Stimulated activated CD4-positive, alpha-beta T cell treated with anti-CD3 and anti-CD28 coated beads, Interleukin-1b, Interleukin-23, amount 100 ng/mL, for 48 hours (primary cell): ENCODE measurements at regions not wholly inside any gene's neighbourhood (a gene's known extent, or its start where the extent isn't known, plus 50 kb on each side); places are given as distances from the start of the nearest gene placed in this dataset.

Experiments used
- DNase-seq: peaks from one replicate; pipeline ENCODE4 v3.0.0-alpha.2; 2020

DNA sequence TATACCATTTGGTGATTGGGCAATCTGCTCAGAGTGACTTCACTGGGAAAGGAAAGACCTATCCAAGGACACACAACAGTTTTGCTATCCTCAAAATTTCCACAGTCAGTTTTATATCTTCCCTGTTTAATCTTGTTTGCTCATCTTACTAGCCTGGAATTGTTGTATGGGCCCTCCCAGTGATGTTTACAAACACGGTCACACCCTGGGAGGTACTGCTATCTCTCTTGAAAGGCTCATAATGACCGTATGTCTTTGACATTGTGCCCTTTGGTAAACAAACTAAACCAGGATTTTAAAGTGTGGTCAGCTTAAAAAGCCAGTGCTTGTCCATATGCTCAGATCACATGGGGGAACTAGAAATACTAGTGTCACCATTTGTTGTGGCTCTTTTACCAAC lies 277.0 kb downstream of the CDH2 start:
- DNase-seq: no peak

DNA sequence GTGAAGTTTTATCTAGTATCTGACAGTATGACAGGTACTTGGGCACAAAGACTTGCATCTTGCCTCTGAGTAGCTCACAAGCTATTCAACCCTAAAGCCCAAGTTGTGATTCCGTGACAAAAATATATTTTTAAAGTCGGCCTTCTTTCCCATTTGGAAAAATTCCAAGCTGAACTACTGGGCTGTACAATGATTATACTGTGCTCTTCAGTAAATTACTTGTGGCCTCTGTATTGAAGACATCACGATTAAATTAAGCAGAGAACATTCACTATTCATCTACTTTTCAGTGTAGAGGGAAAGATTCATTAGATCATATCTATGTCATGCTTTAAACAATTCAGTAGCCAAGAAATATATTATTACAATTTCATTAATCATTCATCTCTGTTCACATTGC lies 282.2 kb downstream of the CDH2 start:
- DNase-seq: no peak

DNA sequence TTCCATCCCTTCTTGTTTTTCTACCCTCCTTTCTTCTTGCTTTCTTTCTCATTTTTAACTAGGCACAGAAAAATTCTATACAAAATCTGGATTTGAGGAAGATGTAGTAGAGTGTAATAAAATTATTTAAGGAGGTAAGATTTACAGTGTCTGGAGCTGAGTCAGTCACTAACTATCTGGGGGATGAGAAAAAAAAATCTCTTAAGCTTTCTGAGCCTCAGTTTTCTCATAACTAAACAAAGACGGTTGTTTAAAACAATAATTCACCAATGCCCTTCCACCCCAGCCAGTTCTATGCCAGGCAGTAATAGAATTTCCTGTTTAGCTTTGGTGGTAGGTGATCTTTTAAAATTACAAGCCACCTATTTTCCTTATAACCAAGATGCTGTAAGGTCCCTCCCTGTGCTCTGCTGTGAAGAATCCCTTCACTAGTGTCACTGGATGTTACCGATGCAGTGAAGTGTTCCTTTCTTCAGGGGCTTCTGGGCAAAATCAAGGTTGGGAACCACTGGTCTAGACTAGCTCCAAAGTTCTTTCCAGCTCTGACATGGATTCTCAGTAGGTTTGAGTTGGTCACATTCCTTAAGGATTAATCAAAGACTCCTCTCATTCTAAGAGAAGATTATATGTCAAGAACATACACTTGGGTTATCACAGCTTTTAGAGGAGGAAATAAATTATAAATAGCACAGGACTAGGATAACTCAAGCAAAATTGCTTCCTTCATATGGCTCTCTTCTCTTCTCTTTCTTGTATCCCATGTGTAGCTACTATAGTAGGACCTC lies 289.0 kb downstream of the CDH2 start:
- no peak for DNase-seq

DNA sequence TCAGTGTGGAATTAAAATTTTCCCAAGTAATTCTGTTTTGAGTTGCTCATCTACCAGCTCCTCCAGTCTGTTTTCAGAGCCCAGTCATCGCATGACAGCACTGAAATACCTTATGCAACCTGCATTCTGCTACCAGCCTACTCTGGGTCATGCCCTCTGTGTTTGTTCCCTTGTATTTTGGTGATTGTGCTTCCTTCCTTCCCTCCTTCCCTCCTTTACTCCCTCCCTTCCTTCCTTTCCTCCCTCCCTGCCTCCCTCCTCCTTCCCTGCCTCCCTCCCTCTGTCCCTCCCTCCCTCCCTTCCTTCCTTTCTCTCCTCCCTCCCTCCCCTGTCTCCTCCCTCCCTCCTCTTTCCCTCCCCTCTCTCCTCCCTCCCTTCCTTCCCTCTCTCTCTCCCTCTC lies 289.6 kb downstream of the CDH2 start:
- DNase-seq: no peak

DNA sequence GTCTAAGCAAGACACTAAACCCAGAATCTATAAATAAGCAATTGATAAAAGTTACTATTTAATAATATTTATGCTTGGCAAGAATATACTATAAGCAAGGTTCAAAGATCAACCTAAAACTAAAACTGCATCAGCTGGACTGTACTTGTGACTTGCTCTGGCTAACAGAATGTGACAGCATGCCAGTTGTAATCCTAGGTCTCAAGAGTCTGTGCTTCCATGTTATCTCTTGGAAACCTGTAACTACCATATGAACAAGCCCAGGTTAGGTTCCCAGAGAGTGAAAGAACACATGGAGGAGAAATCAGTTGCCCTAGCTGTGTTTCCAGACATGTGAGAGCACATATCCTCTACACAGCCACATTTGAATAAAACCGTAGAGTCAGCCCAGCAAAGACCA lies 297.4 kb downstream of the CDH2 start:
- DNase-seq: no peak

DNA sequence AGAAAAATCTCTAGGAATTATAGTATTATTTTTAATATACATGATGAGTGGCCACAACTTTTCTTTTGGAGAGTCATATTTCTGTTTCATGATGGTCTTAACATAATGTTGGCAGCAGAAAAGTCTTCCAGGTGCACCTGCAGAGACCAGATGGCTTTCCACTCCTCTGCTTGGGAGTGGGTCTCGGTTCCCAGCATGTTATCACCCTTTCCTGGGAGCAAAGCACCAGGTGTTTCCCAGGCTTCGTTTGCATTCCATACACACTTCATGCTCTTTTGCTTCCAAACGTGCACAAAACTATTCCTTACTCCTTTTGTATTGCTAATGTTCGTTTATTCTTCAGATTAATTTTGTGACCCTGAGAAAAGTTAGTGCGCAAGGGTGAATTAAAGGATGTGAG lies 305.2 kb downstream of the CDH2 start:
- no peak for DNase-seq

DNA sequence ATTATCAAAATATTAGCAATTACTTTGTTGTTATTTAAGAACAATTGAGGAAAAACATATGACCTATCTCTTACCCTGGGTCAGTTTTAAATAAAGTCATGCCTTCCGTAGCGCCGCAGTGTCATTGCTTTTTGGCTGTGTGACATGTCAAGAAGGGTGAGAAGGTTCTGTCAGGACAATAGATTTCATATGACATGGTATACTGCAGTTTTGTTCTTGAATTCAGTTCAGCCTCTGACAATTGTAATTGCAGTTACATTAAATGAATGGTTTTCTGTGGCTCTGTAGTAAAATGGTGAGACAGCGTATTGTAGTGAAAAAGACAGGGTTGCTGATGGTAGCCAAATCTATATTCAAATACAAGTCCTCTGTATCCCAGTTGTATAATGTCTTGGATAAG lies 307.2 kb downstream of the CDH2 start:
- no peak for DNase-seq

DNA sequence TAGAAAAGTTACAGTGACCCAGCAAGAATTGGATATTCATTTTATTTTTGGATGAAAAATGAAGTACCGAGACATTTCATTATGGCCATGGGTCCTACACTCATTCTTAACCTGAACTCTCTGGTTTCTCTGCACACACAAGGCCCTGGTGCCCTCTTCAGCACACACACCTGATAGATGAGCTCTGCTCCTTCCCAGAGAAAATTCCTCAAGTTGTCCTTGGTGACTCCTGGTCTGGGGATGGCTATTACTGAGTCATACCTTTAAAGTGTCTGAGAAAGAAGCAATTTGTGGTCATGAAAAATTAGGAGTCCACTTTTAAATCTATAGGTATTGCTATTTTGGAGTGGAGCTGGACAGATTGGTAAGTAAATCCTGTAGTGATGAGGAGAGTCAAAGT lies 311.5 kb downstream of the CDH2 start:
- no peak for DNase-seq

DNA sequence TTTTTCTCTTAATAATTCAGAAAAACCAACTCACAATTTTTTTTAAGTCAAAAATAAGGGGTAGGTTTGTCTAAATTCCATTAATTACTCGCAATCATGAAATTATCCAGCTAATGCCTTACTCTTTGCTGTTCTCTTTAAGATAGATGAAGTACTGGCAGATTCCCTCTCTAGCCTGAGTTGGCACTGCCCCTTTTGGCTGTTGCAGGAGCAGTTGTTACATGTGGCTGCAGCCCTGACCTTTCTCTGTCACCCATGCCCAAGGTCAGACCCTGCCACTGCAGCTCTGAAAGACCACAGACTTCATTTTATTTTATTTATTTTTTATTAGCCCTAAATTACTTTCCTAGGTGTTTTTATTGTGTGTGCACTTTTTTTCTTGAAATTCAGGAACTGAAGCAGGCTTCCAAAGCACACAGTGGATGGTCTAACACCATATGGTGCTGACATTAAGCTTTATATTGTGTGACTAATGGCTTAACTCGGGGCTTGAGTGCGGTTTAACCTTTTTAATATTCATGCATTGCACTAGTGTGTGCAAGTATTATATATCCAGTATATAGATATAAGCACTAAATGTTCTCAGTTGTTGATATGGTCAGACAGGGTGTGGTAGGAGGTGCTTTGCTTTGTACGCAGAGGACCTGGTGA lies 313.0 kb downstream of the CDH2 start:
- DNase-seq: no peak

DNA sequence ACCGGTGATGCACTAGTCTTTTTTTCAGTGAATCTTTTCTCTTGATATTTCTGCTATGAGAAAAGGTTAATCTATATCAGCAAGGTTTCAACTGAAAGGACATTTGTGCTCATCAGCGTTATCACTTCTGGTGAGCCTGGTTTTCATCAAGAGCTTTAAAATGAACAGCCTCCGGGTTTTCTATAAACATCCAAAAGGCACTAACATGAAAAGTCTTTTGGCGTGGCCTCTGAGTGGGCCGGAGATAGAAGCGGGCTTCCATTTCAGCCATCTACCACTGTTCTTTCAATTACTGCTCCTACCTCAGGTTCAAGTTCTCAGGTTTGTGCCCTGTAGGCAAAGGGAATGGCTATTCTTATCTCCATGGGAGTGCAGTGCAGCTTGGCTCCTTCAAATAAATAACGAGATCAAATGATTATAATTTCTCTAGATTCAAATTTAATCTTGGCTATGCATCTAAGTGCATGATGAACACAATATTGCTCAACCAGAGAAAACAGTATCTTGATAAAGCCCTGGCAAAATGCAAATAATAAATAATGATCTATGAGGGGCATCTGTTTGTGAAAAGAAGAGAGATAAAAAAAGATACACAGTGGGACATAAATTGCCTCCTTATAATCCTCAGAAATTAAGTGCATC lies 314.8 kb downstream of the CDH2 start:
- DNase-seq: no peak

DNA sequence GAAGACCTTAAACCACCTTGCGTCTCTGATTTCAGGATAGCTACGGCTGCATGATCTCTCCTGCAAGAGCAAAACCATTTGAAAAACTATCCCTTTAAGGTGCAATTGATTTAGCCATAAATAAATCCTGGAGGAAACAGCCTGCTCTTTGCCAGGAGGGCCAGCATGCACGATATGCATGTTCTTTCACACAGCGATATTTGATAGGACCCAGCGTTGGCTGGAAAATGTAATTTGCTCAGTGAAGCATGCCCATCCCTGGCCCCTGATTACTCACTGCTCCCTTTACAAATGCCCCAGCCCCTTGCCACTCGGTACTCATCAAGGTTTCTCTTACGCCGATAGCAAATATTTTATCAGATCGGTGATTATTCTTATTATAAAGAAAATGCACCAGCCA lies 315.4 kb downstream of the CDH2 start:
- DNase-seq: no peak

DNA sequence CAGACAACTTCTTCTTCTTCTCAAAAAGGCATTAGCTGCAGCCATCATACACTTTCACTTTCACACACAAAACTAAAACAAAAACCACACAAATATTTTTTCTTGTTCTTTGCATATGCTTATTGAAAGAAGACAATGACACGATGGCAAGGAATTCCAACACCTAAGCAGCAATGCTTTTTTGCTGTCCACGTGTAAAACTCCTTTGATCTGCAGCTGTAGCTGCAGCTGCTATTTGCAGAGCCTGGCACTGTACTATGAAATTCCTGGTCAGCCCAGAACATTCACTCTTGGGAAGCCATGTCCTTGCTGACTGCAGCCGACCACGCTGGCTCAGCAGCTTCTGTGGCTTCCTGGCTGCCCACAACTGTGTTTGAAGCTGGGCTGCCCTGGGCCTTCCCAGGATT lies 316.2 kb downstream of the CDH2 start:
- no peak for DNase-seq

DNA sequence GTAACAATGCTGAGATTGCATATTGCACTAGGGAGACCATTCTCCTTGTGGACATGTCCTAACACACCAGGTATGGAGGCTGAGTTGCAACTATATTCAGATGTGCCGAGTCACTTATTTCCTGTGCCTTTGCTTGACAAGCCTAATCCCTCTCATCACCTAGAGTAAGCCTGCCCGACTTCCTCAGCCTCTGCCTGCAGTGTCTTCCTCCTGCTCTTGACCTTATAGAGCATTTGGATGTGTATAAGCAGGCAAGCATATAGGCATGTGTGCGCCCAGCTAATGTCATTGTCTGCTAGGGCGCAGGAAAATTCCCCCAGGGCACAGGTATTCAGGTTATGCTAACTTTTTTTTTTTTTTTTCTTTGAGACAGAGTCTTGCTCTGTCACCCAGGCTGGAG lies 316.9 kb downstream of the CDH2 start:
- DNase-seq: no peak

DNA sequence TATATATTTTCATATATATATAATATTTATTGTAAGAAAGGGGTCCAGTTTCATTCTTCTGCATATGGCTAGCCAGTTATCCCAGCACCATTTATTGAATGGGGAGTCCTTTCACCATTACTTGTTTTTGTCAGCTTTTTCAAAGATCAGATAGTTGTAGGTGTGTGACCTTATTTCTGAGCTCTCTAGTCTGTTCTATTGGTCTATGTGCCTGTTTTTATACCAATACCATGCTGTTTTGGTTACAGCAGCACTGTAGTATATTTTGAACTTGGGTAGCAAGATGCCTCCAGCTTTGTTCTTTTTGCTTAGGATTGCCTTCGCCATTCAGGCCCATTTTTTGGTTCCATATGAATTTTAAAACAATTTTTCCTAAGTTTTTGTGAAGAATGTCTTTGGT lies 320.1 kb downstream of the CDH2 start:
- no peak for DNase-seq

DNA sequence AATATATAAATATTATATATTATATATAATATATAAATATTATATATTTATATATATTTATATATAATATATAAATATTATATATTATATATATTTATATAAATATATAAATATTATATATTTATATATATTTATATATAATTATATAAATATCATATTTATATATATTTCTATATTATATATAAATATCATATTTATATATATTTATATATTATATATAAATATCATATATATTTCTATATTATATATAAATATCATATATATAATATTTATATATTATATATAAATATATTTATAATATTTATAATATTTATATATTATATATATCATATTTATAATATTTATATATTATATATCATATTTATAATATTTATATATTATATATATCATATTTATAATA lies 321.4 kb downstream of the CDH2 start:
- DNase-seq: no peak

DNA sequence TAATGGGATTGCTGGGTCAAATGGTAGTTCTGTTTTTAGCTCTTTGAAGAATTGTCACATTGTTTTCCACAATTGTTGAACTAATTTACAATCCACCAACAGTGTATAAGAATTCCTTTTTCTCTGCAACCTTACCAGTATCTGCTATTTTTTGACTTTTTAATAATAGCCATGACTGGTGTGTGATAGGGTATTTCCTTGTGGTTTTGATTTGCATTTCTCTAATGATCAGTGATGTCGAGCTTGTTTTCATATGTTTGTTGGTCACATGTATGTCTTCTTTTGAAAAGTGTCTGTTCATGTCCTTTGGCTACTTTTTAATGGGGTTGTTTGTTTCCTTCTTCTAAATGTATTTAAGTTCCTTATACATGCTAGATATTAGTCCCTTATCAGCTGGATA lies 322.3 kb downstream of the CDH2 start:
- no peak for DNase-seq

DNA sequence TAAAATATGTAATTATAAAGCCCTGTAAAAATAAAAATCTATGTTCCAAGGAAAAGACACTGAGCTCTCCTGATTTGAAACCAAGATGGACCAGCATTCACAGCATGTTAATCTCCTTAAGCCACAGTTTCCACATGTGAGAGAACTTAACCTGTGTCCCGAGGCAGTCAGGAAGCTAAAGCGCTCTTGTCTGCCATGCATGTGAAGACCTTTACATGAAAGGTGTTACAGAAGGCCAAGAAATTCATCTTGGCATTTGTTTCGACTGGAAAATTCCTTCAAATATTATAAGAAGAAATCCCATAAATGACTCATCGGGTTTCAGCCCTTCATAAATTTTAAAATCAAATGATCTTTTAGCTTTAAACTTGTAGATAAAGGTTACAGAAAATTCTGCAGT lies 328.6 kb downstream of the CDH2 start:
- DNase-seq: no peak

DNA sequence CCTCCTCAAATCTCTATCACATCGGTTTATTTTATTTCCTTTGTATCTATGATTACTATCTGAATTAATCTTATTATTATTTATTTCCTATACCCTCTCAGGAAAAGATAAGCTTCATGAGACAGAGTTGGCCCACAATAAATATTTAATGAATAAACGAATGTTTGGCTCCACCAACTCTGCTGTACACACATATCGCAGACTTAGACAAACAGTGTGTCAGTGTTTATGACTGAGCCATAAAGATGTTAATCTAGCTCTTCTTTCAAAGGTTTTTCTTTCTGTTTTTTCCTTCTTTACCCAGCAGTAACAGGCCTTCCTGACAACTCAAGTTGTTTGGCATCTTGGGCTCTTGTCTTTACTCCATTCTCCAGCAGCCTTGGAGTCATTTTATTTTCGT lies 329.5 kb downstream of the CDH2 start:
- no peak for DNase-seq

DNA sequence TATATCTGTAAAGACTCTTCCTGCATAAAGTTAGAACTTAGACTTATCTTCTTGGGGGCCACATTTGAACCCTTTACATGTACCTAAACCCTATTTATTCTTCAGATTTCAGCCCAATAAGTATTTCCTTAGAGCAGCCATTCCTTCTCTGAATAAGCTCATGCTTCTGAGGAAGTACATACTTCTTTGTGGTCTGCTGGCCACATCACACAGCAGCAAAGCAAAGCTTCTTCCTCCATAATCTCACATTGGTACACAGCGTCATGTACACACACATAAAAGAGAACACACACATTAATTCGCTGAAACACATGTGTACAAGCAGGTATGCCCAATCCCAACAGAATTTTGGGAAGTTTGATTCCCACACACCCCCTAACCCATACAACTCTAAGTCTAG lies 331.0 kb downstream of the CDH2 start:
- no peak for DNase-seq

DNA sequence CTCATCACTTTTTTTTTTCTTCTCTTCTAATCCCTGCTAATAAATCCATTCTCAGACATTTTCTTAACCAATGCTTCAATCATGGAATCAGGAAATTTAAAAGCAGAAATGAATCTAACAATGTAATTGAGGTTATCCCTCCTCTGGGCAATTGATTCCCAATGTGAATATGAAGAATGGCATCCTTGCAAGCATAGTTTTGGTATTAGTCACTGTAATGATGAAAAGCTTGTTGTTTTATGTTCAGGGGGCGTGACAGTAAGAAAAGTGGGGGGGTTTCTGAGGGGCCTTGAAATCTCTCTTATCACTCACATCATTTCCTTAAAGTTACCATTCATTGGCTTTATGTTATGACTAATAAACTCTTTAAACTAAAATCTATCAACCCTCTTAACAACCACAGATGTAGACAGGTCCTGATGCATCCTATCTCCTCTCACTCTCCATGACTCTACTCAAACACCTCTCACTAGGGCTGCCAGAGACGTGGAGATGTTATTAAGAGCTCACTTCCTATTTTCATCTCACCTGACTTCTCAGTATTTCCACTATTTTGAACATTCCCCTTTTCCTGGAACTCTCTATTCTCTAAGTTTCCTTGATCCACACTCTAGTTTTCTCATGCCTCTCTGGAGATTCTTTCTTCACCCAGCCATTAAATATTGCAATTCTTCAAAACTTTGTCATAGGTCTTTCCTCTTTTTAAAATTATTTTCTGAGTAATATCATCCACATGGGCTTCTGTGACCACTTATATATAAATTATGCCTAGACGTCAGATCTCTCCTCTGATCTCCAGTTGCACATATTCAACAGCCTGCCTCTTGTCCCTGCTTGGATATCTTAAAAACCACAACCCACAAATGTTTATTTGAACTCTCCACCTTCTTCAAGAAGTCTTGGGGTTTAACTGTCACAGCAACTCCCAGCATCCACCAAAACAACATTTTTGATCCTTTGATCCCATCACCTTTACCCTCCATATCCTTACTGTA lies 332.9 kb downstream of the CDH2 start:
- DNase-seq: no peak

DNA sequence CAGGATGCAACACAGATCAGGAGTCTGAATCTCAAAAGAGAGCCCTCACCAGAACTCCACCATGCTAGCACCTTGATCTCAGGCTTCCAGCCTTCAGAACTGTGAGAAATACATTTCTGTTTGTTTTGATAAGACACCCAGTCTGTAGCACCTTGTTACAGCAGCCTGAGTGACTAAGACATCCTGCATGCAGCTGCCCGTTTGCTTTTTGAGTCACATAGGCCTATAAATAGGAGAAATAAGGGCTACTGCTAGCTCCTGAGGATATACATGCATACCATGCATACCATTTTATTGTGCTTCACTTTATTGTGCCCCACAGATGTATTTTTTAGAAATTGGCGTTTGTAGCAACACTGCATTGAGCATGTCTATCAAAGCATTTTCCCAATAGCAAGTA lies 337.8 kb downstream of the CDH2 start:
- no peak for DNase-seq

DNA sequence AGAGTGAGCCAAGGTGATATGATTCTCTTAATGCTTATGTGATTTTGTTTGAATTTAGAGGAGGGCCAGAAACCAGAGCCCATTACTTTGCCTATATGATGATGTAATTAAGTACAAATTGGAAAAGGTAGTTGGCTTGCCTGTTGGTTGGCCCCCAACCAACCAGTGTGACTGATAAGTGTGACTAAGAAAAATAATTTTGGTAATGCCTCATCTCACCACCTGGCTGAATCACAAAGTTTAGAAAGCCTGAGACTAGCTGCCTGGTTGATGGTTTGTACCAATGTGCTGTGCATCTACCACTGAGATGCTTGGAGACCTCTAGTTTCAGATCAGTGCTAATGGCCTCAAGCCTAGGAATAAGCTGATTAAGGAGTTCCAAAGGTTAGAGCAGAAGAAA lies 338.7 kb downstream of the CDH2 start:
- DNase-seq: no peak

DNA sequence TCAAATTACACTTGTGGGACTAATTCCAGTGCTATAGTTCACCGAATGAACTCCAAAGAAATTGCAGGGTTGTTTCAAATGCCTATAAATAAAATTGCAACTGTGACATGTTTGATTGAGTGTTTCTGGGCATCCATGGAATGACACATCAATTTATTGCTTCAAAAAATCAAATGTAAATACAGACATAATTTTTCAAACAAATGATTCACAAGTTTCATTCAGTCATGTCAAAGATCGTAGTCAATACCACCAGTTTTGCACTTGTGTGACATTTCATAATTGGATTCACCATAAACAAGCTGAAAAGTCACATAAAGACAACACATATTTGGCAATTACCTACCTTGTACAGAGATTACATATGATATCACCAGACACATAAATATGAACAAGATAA lies 350.8 kb downstream of the CDH2 start:
- DNase-seq: no peak
